IMR-90 (cell line): ENCODE measurements at regions not wholly inside any gene's neighbourhood (a gene's known extent, or its start where the extent isn't known, plus 50 kb on each side); places are given as distances from the start of the nearest gene placed in this dataset.

Source experiments
- ATAC-seq: fragments of 200-7000 bp; cut with Tn5 transposase; 2 replicates; pipeline ENCODE4 v1.9.1; 2020; ENCODE audit warnings: low read depth, mild to moderate bottlenecking, moderate library complexity
- BruUV-seq: library from RNA; stranded (reverse); fragments of 400-500 nt; replicated peaks from 2 replicates; lab custom pipeline; 2021; lab: Mats Ljungman, UMichigan
- CTCF ChIA-PET: fragments of 300-600 bp; formaldehyde crosslinking; extraction: SDS; loops from one replicate; lab custom pipeline; 2021; ENCODE audit warnings: antibody characterized with exemption; lab: Yijun Ruan, JAX
- POLR2A ChIA-PET: fragments of 300-600 bp; sonication (Branson Sonifier 250); formaldehyde crosslinking; loops from one replicate; lab custom pipeline; 2022; ENCODE audit warnings: antibody characterized with exemption; ENCODE audit not compliant: unreplicated experiment; lab: Charles Lee
- DNase-seq: peaks from one replicate; pipeline ENCODE4 v3.0.0; 2013
- H2AFZ ChIP-seq: replicated peaks from 2 replicates; pipeline ENCODE3; 2013; ENCODE audit warnings: low read length, mild to moderate bottlenecking; ENCODE audit not compliant: poor library complexity
- H2AK5ac ChIP-seq: 2 replicates; pipeline ENCODE4 v1.6.1; 2013; ENCODE audit warnings: low read depth, low read length, inconsistent platforms
- H2AK9ac ChIP-seq: replicated peaks from 2 replicates; pipeline ENCODE3; 2013; ENCODE audit warnings: mild to moderate bottlenecking, low read depth, low read length, moderate library complexity; ENCODE audit not compliant: poor library complexity
- H2BK120ac ChIP-seq: 2 replicates; pipeline ENCODE4 v1.6.1; 2013; ENCODE audit warnings: low read depth, low read length, inconsistent platforms
- H2BK15ac ChIP-seq: 3 replicates; pipeline ENCODE4 v1.6.1; 2013; ENCODE audit warnings: low read depth, low read length, inconsistent platforms
- H2BK20ac ChIP-seq: 2 replicates; pipeline ENCODE4 v1.6.1; 2013; ENCODE audit warnings: low read depth, mild to moderate bottlenecking, inconsistent platforms, low read length, moderate library complexity
- H2BK5ac ChIP-seq: 2 replicates; pipeline ENCODE4 v1.6.1; 2013; ENCODE audit warnings: mild to moderate bottlenecking, low read depth, low read length, inconsistent platforms; ENCODE audit not compliant: poor library complexity, severe bottlenecking
- H3K14ac ChIP-seq: replicated peaks from 2 replicates; pipeline ENCODE4 v1.6.1; 2013; ENCODE audit warnings: low read depth, low read length, inconsistent platforms
- H3K18ac ChIP-seq: 2 replicates; pipeline ENCODE4 v1.6.1; 2013; ENCODE audit warnings: low read depth, low read length, control low read depth
- H3K23ac ChIP-seq: 2 replicates; pipeline ENCODE4 v1.6.1; 2013; ENCODE audit warnings: low read depth, low read length, inconsistent platforms
- H3K27ac ChIP-seq: 2 replicates; pipeline ENCODE4 v1.5.1; 2013; ENCODE audit warnings: mild to moderate bottlenecking, control low read depth, low read length; ENCODE audit not compliant: insufficient read depth
- H3K27me3 ChIP-seq: 2 replicates; pipeline ENCODE4 v1.6.1; 2013; ENCODE audit warnings: low read length; ENCODE audit not compliant: control insufficient read depth, insufficient read depth
- H3K36me3 ChIP-seq: 2 replicates; pipeline ENCODE4 v1.6.1; 2013; ENCODE audit warnings: low read length, mixed read lengths; ENCODE audit not compliant: control insufficient read depth, insufficient read depth
- H3K4ac ChIP-seq: 2 replicates; pipeline ENCODE4 v1.6.1; 2013; ENCODE audit warnings: low read depth, low read length, inconsistent platforms
- H3K4me1 ChIP-seq: 2 replicates; pipeline ENCODE4 v1.6.1; 2013; ENCODE audit warnings: low read length, mixed read lengths; ENCODE audit not compliant: control insufficient read depth, insufficient read depth
- H3K4me2 ChIP-seq: 2 replicates; pipeline ENCODE4 v1.6.1; 2013; ENCODE audit warnings: low read depth, mild to moderate bottlenecking, control low read depth, low read length, moderate library complexity
- H3K4me3 ChIP-seq: 2 replicates; pipeline ENCODE4 v1.5.1; 2013; ENCODE audit warnings: low read depth, mild to moderate bottlenecking, control low read depth, low read length, moderate library complexity; ENCODE audit not compliant: insufficient read depth
- H3K56ac ChIP-seq: 2 replicates; pipeline ENCODE4 v1.6.1; 2013; ENCODE audit warnings: low read length, inconsistent platforms; ENCODE audit not compliant: insufficient read depth; ENCODE audit errors: extremely low read depth
- H3K79me1 ChIP-seq, 2 experiments: 2 replicates each; pipeline ENCODE4 v1.6.1; 2013; ENCODE audit warnings: low read length in 2 of 2, inconsistent platforms in 1 of 2, low read depth in 1 of 2
- H3K9ac ChIP-seq: 2 replicates; pipeline ENCODE4 v1.6.1; 2013; ENCODE audit warnings: low read depth, low read length, control low read depth
- H3K9me1 ChIP-seq: 2 replicates; pipeline ENCODE4 v1.6.1; 2013; ENCODE audit warnings: low read length, inconsistent platforms; ENCODE audit not compliant: insufficient read depth
- H3K9me3 ChIP-seq: 2 replicates; pipeline ENCODE4 v1.6.1; 2013; ENCODE audit warnings: low read length; ENCODE audit not compliant: control insufficient read depth, insufficient read depth
- H4K20me1 ChIP-seq: 2 replicates; pipeline ENCODE4 v1.6.1; 2013; ENCODE audit warnings: low read length, inconsistent platforms; ENCODE audit not compliant: insufficient read depth
- H4K5ac ChIP-seq: 2 replicates; pipeline ENCODE4 v1.6.1; 2013; ENCODE audit warnings: mild to moderate bottlenecking, low read depth, low read length, control low read depth
- H4K8ac ChIP-seq, 2 experiments: 2 replicates each; pipeline ENCODE4 v1.6.1; 2013; ENCODE audit warnings: low read depth in 2 of 2, low read length in 2 of 2, control low read depth in 1 of 2, inconsistent platforms in 1 of 2
- H4K91ac ChIP-seq: 2 replicates; pipeline ENCODE4 v1.6.1; 2013; ENCODE audit warnings: low read depth, low read length, inconsistent platforms; ENCODE audit not compliant: insufficient read depth
- BHLHE40 ChIP-seq: fragments of 150-350 bp; IDR thresholded peaks from 2 replicates; pipeline ENCODE4 v1.6.1; 2016; ENCODE audit warnings: mild to moderate bottlenecking, low read depth, low read length
- CTCF ChIP-seq: conservative IDR thresholded peaks from 2 replicates; pipeline ENCODE4 v1.5.1; 2012; ENCODE audit warnings: mild to moderate bottlenecking, low read depth, low read length, improper control_type of control experiment
- FOS ChIP-seq: fragments of 150-350 bp; IDR thresholded peaks from 2 replicates; pipeline ENCODE4 v1.6.1; 2016; ENCODE audit warnings: low read depth, low read length
- MAFK ChIP-seq: IDR thresholded peaks from 2 replicates; pipeline ENCODE4 v1.6.1; 2012; ENCODE audit warnings: low read depth, low read length, improper control_type of control experiment
- NFE2L2 ChIP-seq: fragments of 150-350 bp; IDR thresholded peaks from 2 replicates; pipeline ENCODE4 v1.6.1; 2016; ENCODE audit warnings: low read depth, mild to moderate bottlenecking, low read length
- POLR2A ChIP-seq: IDR thresholded peaks from 2 replicates; pipeline ENCODE4 v1.6.1; 2012; ENCODE audit warnings: mild to moderate bottlenecking, low read depth, low read length
- RAD21 ChIP-seq: IDR thresholded peaks from 2 replicates; pipeline ENCODE4 v1.6.1; 2012; ENCODE audit warnings: low read length, improper control_type of control experiment
- RFX5 ChIP-seq: IDR thresholded peaks from 2 replicates; pipeline ENCODE4 v1.8.0; 2012; ENCODE audit warnings: low read depth, mild to moderate bottlenecking, low read length, moderate library complexity
- WGBS, 2 experiments: methylation state at CpG; one replicate each; pipeline versions ENCODE4 v1.1.5 to v1.1.7; 2013; ENCODE audit warnings: missing lambda C conversion rate in 2 of 2; ENCODE audit not compliant: insufficient read length in 1 of 2; ENCODE audit errors: extremely low coverage in 2 of 2; 5-methylcytosine and 5-hydroxymethylcytosine counted together
- dilution Hi-C: fragments of 300-500 bp; cut with HindIII; formaldehyde crosslinking; loops from one replicate; pipeline ENCODE4 v1.14.3; 2018; ENCODE audit warnings: low sequenced_read_pairs; ENCODE audit not compliant: unreplicated experiment
- in situ Hi-C: fragments of 300-500 bp; cut with MboI; formaldehyde crosslinking; loops from 3 replicates; pipeline ENCODE4 v1.14.3; 2019; ENCODE audit warnings: low sequenced_read_pairs, inconsistent platforms, mixed read lengths
- intact Hi-C: fragments of 100-400 bp; cut with micrococcal nuclease; formaldehyde crosslinking; loops from 2 replicates; pipeline ENCODE4 v1.10.0; 2022
- TF ChIP-seq, protein P1 (sequence below): fragments of 150-350 bp; IDR thresholded peaks from 2 replicates; pipeline ENCODE4 v1.6.1; 2017; ENCODE audit warnings: mild to moderate bottlenecking, antibody characterized with exemption, low read length, low read depth

GRCh38 chr2:234548695-234549420 lies 52.0 kb upstream of the ARL4C start:
- WGBS, 2 experiments, result 50% methylated on average over 2 of the region's 15 CpGs; no CpG with 5 or more reads in 1 of the 2 experiments
- POLR2A ChIA-PET, result no interaction called here
- BruUV-seq, result no TSS peak
- dilution Hi-C loops (no loop called here), in situ Hi-C loops (loop anchor here (25.0 kb wide), 1 partner anchor 1038 kb away; no protein-coding TSS in a partner anchor), intact Hi-C loops (loop anchor here (10.0 kb wide), 1 partner anchor 694 kb away; the partner anchor contains the start of gene HJURP)
- ATAC-seq, result no peak
- H3K4ac ChIP-seq, result no peak overlapping the region
- H3K27me3 ChIP-seq, result no peaks in the 10 kb centered on the region; the same call in 1 of the 2 replicates
- H2BK5ac ChIP-seq, result no peak overlapping the region
- no peak overlapping the region for H3K23ac ChIP-seq
- no peak overlapping the region for H3K56ac ChIP-seq
- H2BK20ac ChIP-seq, result no peak overlapping the region
- peaks cover 5% of the 10 kb centered on the region; the same call in 1 of the 2 replicates for H3K4me1 ChIP-seq
- H3K9me1 ChIP-seq, result no peaks in the 10 kb centered on the region
- H4K8ac ChIP-seq, result no peak overlapping the region
- no peak overlapping the region for H2AK9ac ChIP-seq
- CTCF ChIA-PET, result interaction anchor here (1.6 kb wide), 1 partner anchor 568 kb away, joined by 9 read pairs; no protein-coding TSS in a partner anchor
- H4K20me1 ChIP-seq, result no peaks in the 10 kb centered on the region
- TF ChIP-seq NFE2L2 (no peak), POLR2A (no peak), CTCF (no peak), RAD21 (no peak), FOS (no peak), BHLHE40 (no peak), MAFK (no peak), RFX5 (no peak)
- TF ChIP-seq, protein P1, sequence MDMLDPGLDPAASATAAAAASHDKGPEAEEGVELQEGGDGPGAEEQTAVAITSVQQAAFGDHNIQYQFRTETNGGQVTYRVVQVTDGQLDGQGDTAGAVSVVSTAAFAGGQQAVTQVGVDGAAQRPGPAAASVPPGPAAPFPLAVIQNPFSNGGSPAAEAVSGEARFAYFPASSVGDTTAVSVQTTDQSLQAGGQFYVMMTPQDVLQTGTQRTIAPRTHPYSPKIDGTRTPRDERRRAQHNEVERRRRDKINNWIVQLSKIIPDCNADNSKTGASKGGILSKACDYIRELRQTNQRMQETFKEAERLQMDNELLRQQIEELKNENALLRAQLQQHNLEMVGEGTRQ, result peak; percentile 34; the same call in 1 of the 2 replicates
- no peak overlapping the region for H3K18ac ChIP-seq
- H3K14ac ChIP-seq, result no peak overlapping the region
- H3K9ac ChIP-seq, result no peak overlapping the region
- no peak overlapping the region for H2BK15ac ChIP-seq
- H3K79me1 ChIP-seq, result peaks cover 0 to 6% of the 10 kb centered on the region in 2 experiments; a peak in 1 of 4 replicates
- no peak overlapping the region for H2AFZ ChIP-seq
- DNase-seq, result peak; percentile 72
- H3K4me2 ChIP-seq, result no peak overlapping the region
- H2AK5ac ChIP-seq, result no peak overlapping the region
- H3K36me3 ChIP-seq, result no peaks in the 10 kb centered on the region
- no peak overlapping the region for H3K4me3 ChIP-seq
- no peak overlapping the region for H4K91ac ChIP-seq
- no peak overlapping the region for H2BK120ac ChIP-seq
- H3K9me3 ChIP-seq, result no peaks in the 10 kb centered on the region
- H3K27ac ChIP-seq, result no peak overlapping the region
- H4K5ac ChIP-seq, result no peak overlapping the region
